Activated B cell treated with CpG ODN at 0.5 μM for 24 hours (primary cell): ENCODE measurements at regions not wholly inside any gene's neighbourhood (a gene's known extent, or its start where the extent isn't known, plus 50 kb on each side); places are given as distances from the start of the nearest gene placed in this dataset.

Experiments used
- ATAC-seq: fragments of 200-7000 bp; cut with Tn5 transposase; one replicate; pipeline ENCODE4 v1.10.0; 2021; ENCODE audit warnings: low read depth, mild to moderate bottlenecking, moderate library complexity
- CTCF ChIA-PET: fragments of 350-600 bp; sonication (Branson Sonifier 250); formaldehyde crosslinking; loops from one replicate; lab custom pipeline; 2021; ENCODE audit warnings: antibody characterized with exemption; lab: Charles Lee
- POLR2A ChIA-PET: fragments of 350-600 bp; sonication (Branson Sonifier 250); formaldehyde crosslinking; loops from one replicate; lab custom pipeline; 2021; ENCODE audit warnings: antibody characterized with exemption; lab: Charles Lee
- DNase-seq: peaks from one replicate; pipeline ENCODE4 v3.0.0; 2022
- H3K27ac Mint-ChIP-seq: one replicate; pipeline ENCODE4 v1.8.0; 2020; ENCODE audit warnings: mixed read lengths
- H3K27me3 Mint-ChIP-seq: one replicate; pipeline ENCODE4 v1.8.0; 2021; ENCODE audit warnings: mixed read lengths
- H3K36me3 Mint-ChIP-seq: one replicate; pipeline ENCODE4 v1.8.0; 2021; ENCODE audit warnings: low read depth, mixed read lengths
- H3K4me1 Mint-ChIP-seq: one replicate; pipeline ENCODE4 v1.8.0; 2021; ENCODE audit warnings: mixed read lengths
- H3K4me3 Mint-ChIP-seq: one replicate; pipeline ENCODE4 v1.8.0; 2020; ENCODE audit warnings: mild to moderate bottlenecking, mixed read lengths
- H3K9me3 Mint-ChIP-seq: one replicate; pipeline ENCODE4 v1.8.0; 2020; ENCODE audit warnings: mixed read lengths
- CTCF ChIP-seq: fragments of 200-600 bp; IDR thresholded peaks from one replicate; pipeline ENCODE4 v1.8.0; 2022; ENCODE audit warnings: antibody characterized with exemption, mild to moderate bottlenecking
- intact Hi-C: fragments of 100-400 bp; cut with micrococcal nuclease; formaldehyde crosslinking; loops from one replicate; pipeline ENCODE4 v1.15.1; 2024

- Mint-ChIP-seq H3K4me3 (no peak overlapping the region), H3K9me3 (peaks cover 8% of the 10 kb centered on the region), H3K36me3 (no peaks in the 10 kb centered on the region), H3K27me3 (no peaks in the 10 kb centered on the region), H3K27ac (no peak overlapping the region), H3K4me1 (no peaks in the 10 kb centered on the region)
- POLR2A ChIA-PET = no interaction called here
- no peak for TF ChIP-seq CTCF
- CTCF ChIA-PET = no interaction called here
- ATAC-seq (no peak), DNase-seq (no peak)
- intact Hi-C loops = no loop called here
Observed at GRCh38 chr2:206389164-206389563, 54.2 kb upstream of the ADAM23 start.

- no peak overlapping the region for H3K27ac Mint-ChIP-seq
- ChIA-PET POLR2A (no interaction called here), CTCF (no interaction called here)
- no peak for TF ChIP-seq CTCF
- no peak overlapping the region for H3K4me3 Mint-ChIP-seq
- no peaks in the 10 kb centered on the region for H3K27me3 Mint-ChIP-seq
- peaks cover 7% of the 10 kb centered on the region for H3K9me3 Mint-ChIP-seq
- DNase-seq = no peak
- H3K4me1 Mint-ChIP-seq = no peaks in the 10 kb centered on the region
- no peak for ATAC-seq
- intact Hi-C loops = no loop called here
- no peaks in the 10 kb centered on the region for H3K36me3 Mint-ChIP-seq
Observed at GRCh38 chr2:206390181-206390580, 53.2 kb upstream of the ADAM23 start.

- H3K4me1 Mint-ChIP-seq = no peaks in the 10 kb centered on the region
- no peak overlapping the region for H3K27ac Mint-ChIP-seq
- H3K9me3 Mint-ChIP-seq = peaks cover 5% of the 10 kb centered on the region
- intact Hi-C loops = loop anchor here (1.0 to 2.0 kb wide), 2 partner anchors 167 to 1083 kb away; no protein-coding TSS in a partner anchor
- ChIA-PET CTCF (interaction anchor here (1.0 to 1.2 kb wide), 3 partner anchors 165 to 390 kb away, joined by 3 to 6 read pairs (median 3); no protein-coding TSS in a partner anchor), POLR2A (no interaction called here)
- no peaks in the 10 kb centered on the region for H3K36me3 Mint-ChIP-seq
- no peaks in the 10 kb centered on the region for H3K27me3 Mint-ChIP-seq
- H3K4me3 Mint-ChIP-seq = no peak overlapping the region
- peak; percentile 49 for ATAC-seq
- DNase-seq = no peak
- TF ChIP-seq CTCF = no peak
Observed at GRCh38 chr2:206392118-206392517, 51.2 kb upstream of the ADAM23 start.
